CD4-positive, alpha-beta T cell (primary cell): ENCODE measurements at regions not wholly inside any gene's neighbourhood (a gene's known extent, or its start where the extent isn't known, plus 50 kb on each side); places are given as distances from the start of the nearest gene placed in this dataset.

Experiments
- ATAC-seq: fragments of 200-7000 bp; cut with Tn5 transposase; one replicate; pipeline ENCODE4 v1.10.0; 2022; ENCODE audit warnings: mild to moderate bottlenecking; ENCODE audit not compliant: poor library complexity
- CTCF ChIA-PET: fragments of 350-600 bp; sonication (Branson Sonifier 250); formaldehyde crosslinking; loops from one replicate; lab custom pipeline; 2021; ENCODE audit warnings: antibody characterized with exemption, inconsistent platforms; lab: Charles Lee
- POLR2A ChIA-PET: fragments of 350-600 bp; sonication (Branson Sonifier 250); formaldehyde crosslinking; loops from one replicate; lab custom pipeline; 2021; ENCODE audit warnings: antibody characterized with exemption, inconsistent platforms; lab: Charles Lee
- DNase-seq, 14 experiments: peaks; one replicate each; pipeline ENCODE4 v3.0.0-alpha.2; 2013 to 2020; ENCODE audit warnings: mixed read lengths in 2 of 14
- H3K27ac ChIP-seq, 2 donors: one replicate each; pipeline versions ENCODE4 v1.5.1 to v1.7.0; 2013; ENCODE audit warnings: low read length in 2 of 2, low read depth in 1 of 2, mild to moderate bottlenecking in 1 of 2
- H3K27me3 ChIP-seq, 2 experiments: 1 replicate in 1 of 2; 2 replicates in 1 of 2; pipeline versions ENCODE4 v1.6.1 to v1.7.0; 2013; ENCODE audit warnings: low read length in 2 of 2, control low read depth in 1 of 2, mild to moderate bottlenecking in 1 of 2, moderate library complexity in 1 of 2; ENCODE audit not compliant: insufficient read depth in 2 of 2, control insufficient read depth in 1 of 2
- H3K36me3 ChIP-seq: one replicate; pipeline ENCODE4 v1.6.1; 2013; ENCODE audit warnings: low read length, control low read depth; ENCODE audit not compliant: insufficient read depth
- H3K4me1 ChIP-seq: one replicate; pipeline ENCODE4 v1.6.1; 2013; ENCODE audit warnings: low read length, control low read depth; ENCODE audit not compliant: insufficient read depth
- H3K4me3 ChIP-seq: one replicate; pipeline ENCODE4 v1.5.1; 2013; ENCODE audit warnings: mild to moderate bottlenecking, low read length, moderate library complexity
- H3K9me3 ChIP-seq, 2 experiments: 1 replicate in 1 of 2; 2 replicates in 1 of 2; pipeline versions ENCODE4 v1.6.1 to v1.7.0; 2013; ENCODE audit warnings: low read length in 2 of 2, mild to moderate bottlenecking in 2 of 2, control low read depth in 1 of 2, moderate library complexity in 1 of 2; ENCODE audit not compliant: control insufficient read depth in 1 of 2, insufficient read depth in 1 of 2
- H3K27ac Mint-ChIP-seq: one replicate; pipeline ENCODE4 v1.8.0; 2020; ENCODE audit warnings: mixed read lengths
- H3K27me3 Mint-ChIP-seq: one replicate; pipeline ENCODE4 v1.8.0; 2021; ENCODE audit warnings: mixed read lengths
- H3K36me3 Mint-ChIP-seq: one replicate; pipeline ENCODE4 v1.8.0; 2021; ENCODE audit warnings: low read depth, mixed read lengths
- H3K4me1 Mint-ChIP-seq: one replicate; pipeline ENCODE4 v1.8.0; 2021; ENCODE audit warnings: low read depth, mixed read lengths
- H3K4me3 Mint-ChIP-seq: one replicate; pipeline ENCODE4 v1.8.0; 2020; ENCODE audit warnings: mild to moderate bottlenecking, mixed read lengths
- H3K9me3 Mint-ChIP-seq: one replicate; pipeline ENCODE4 v1.8.0; 2020; ENCODE audit warnings: mixed read lengths
- intact Hi-C, 2 experiments: fragments of 100-400 bp; cut with DNase I in 1 of 2; cut with micrococcal nuclease in 1 of 2; formaldehyde crosslinking; loops; one replicate each; pipeline versions ENCODE4 v1.15.1 to v1.9.0; 2023 to 2025; cut with DNase I, micrococcal nuclease
- TF ChIP-seq, protein P1 (sequence below): fragments of 200-600 bp; IDR thresholded peaks from one replicate; pipeline ENCODE4 v1.8.0; 2022; ENCODE audit warnings: antibody characterized with exemption, mild to moderate bottlenecking

DNA sequence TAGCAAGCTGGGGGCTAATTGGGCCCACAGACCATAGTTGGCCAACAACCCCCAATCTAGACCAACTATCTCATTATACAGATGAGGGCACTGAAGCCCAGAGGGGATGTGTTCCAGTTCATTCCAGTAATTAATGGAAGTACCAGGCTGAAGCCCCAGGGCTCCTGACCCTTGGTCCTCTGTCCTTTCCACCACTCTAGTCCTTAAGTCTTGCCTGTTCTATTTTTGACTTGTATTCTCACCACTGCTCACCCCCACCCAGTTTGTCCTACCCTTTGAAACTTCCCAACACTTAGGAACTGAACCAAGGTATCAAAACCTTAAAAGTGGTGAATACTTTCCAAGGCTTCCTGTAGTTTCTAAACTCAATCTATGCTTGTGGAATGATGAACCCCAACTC is 407.4 kb downstream of the ENC1 start:
- no peaks in the 10 kb centered on the region for H3K36me3 Mint-ChIP-seq
- Histone ChIP-seq H3K27me3 (peaks cover 2 to 17% of the 10 kb centered on the region in 2 experiments), H3K36me3 (no peaks in the 10 kb centered on the region), H3K9me3 (no peaks in the 10 kb centered on the region), H3K4me3 (no peak overlapping the region), H3K27ac (no peak overlapping the region), H3K4me1 (no peaks in the 10 kb centered on the region)
- POLR2A ChIA-PET, result no interaction called here
- no peak overlapping the region for H3K4me3 Mint-ChIP-seq
- CTCF ChIA-PET, result no interaction called here
- H3K4me1 Mint-ChIP-seq, result no peaks in the 10 kb centered on the region
- H3K27me3 Mint-ChIP-seq, result peaks cover 10% of the 10 kb centered on the region
- DNase-seq (no peak), ATAC-seq (no peak)
- TF ChIP-seq, protein P1, sequence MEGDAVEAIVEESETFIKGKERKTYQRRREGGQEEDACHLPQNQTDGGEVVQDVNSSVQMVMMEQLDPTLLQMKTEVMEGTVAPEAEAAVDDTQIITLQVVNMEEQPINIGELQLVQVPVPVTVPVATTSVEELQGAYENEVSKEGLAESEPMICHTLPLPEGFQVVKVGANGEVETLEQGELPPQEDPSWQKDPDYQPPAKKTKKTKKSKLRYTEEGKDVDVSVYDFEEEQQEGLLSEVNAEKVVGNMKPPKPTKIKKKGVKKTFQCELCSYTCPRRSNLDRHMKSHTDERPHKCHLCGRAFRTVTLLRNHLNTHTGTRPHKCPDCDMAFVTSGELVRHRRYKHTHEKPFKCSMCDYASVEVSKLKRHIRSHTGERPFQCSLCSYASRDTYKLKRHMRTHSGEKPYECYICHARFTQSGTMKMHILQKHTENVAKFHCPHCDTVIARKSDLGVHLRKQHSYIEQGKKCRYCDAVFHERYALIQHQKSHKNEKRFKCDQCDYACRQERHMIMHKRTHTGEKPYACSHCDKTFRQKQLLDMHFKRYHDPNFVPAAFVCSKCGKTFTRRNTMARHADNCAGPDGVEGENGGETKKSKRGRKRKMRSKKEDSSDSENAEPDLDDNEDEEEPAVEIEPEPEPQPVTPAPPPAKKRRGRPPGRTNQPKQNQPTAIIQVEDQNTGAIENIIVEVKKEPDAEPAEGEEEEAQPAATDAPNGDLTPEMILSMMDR, result no peak
- intact Hi-C loops, result no loop called here
- H3K27ac Mint-ChIP-seq, result no peak overlapping the region
- H3K9me3 Mint-ChIP-seq, result peaks cover 4% of the 10 kb centered on the region

DNA sequence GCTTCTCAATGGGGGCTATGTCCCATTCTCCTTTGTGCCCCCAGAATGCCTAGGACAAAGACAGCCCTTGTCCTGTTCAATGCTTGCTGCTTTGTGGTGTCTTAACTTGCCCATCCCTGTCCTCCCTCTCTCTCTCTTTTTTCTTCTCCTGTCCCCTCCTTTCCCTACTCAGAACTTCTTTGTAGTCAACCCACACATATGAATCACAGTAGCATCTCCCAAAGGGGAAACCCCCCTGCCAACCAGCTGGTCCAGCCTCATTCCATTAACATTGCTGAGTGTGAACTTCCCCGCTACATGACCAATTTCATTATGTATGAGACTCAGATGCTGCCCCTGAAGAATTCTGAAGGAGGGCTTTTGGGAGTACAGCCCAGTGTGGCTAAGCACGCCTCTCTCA is 408.3 kb downstream of the ENC1 start:
- ATAC-seq (no peak), DNase-seq (no peak)
- no peak overlapping the region for H3K4me3 Mint-ChIP-seq
- no peak overlapping the region for H3K27ac Mint-ChIP-seq
- H3K27me3 ChIP-seq, result peaks cover 2 to 21% of the 10 kb centered on the region in 2 experiments
- no peaks in the 10 kb centered on the region for H3K4me1 Mint-ChIP-seq
- POLR2A ChIA-PET, result no interaction called here
- CTCF ChIA-PET, result no interaction called here
- H3K4me3 ChIP-seq, result no peak overlapping the region
- H3K9me3 ChIP-seq, result no peaks in the 10 kb centered on the region
- no peaks in the 10 kb centered on the region for H3K4me1 ChIP-seq
- H3K27me3 Mint-ChIP-seq, result peaks cover 15% of the 10 kb centered on the region
- peaks cover 4% of the 10 kb centered on the region for H3K9me3 Mint-ChIP-seq
- intact Hi-C loops, result no loop called here
- no peaks in the 10 kb centered on the region for H3K36me3 Mint-ChIP-seq
- H3K27ac ChIP-seq, result no peak overlapping the region
- H3K36me3 ChIP-seq, result no peaks in the 10 kb centered on the region
- TF ChIP-seq, protein P1, result no peak

DNA sequence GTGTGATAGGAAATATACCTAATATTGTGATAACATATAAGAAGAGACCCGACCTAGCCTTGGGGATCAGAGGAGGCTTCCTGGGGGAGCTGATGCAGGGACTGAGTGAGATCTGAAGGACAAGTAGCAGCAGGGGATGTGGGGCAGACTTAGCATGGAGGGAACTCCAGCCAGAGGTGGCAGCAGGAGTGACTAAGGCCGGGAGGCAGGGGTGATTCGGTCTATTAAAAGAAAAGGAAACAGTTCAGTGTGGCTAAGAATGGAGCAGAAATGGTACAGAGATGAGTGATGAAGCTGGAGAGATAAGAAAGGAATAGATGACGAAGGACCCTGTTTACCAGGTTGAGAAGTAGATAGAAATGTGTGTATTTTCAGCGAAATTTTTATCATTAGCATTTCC is 408.8 kb downstream of the ENC1 start:
- H3K4me3 Mint-ChIP-seq, result no peak overlapping the region
- Histone ChIP-seq H3K9me3 (no peaks in the 10 kb centered on the region), H3K27me3 (peaks cover 2 to 21% of the 10 kb centered on the region in 2 experiments), H3K4me1 (no peaks in the 10 kb centered on the region), H3K36me3 (no peaks in the 10 kb centered on the region), H3K4me3 (no peak overlapping the region), H3K27ac (no peak overlapping the region)
- H3K27me3 Mint-ChIP-seq, result peaks cover 18% of the 10 kb centered on the region
- intact Hi-C loops, result no loop called here
- no peak overlapping the region for H3K27ac Mint-ChIP-seq
- H3K9me3 Mint-ChIP-seq, result peaks cover 4% of the 10 kb centered on the region
- DNase-seq, result no peak
- ChIA-PET CTCF (no interaction called here), POLR2A (no interaction called here)
- TF ChIP-seq, protein P1, result no peak
- H3K4me1 Mint-ChIP-seq, result no peaks in the 10 kb centered on the region
- H3K36me3 Mint-ChIP-seq, result no peaks in the 10 kb centered on the region
- no peak for ATAC-seq
